HG03196 (cell line): ENCODE measurements at regions not wholly inside any gene's neighbourhood (a gene's known extent, or its start where the extent isn't known, plus 50 kb on each side); places are given as distances from the start of the nearest gene placed in this dataset.

Experiments
- ATAC-seq: cut with Tn5 transposase; IDR thresholded peaks from one replicate; pipeline ENCODE4 v1.9.1; 2021; ENCODE audit not compliant: unreplicated experiment

DNA sequence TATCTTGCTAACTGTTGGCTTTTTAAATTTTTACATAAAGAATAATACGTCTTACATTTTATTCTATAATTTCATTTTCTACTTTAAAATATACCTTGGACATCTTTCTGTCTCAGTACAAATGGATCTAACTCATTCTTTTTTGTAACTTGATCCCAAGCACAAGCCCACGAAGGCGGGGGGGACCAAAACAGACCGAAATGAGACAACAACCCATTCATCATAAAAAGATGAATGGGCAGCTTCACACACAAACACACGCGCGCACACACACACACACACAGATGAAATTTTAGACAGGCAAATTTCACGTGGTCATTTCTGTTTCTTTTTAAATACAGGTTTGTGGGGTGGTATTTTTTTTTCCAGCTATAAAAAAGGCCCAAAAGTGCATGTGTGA lies 271.3 kb upstream of the TOPAZ1 start:
- no peak for ATAC-seq

GRCh38 chr3:43970920-43971319 lies 270.8 kb upstream of the TOPAZ1 start:
- ATAC-seq: no peak

DNA sequence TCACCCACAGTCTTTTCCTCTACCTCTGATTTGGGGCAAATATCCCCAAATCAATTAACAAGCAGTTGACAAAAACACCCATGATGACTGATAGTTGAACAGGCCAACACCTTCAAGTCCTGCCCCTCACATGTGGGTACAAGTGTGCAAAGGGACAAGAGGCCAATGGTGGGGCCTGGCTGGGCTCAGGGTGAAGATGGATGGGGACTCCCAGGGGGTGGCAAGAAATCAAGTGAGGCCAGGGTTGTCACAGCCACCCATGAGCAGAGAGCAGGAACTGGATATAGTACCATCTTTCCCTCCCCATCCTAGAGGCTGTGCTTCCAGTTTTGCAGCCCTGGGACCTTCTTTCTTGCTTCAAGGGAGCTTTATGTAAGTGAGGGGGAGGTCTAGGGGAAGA lies 270.2 kb upstream of the TOPAZ1 start:
- ATAC-seq: no peak

DNA sequence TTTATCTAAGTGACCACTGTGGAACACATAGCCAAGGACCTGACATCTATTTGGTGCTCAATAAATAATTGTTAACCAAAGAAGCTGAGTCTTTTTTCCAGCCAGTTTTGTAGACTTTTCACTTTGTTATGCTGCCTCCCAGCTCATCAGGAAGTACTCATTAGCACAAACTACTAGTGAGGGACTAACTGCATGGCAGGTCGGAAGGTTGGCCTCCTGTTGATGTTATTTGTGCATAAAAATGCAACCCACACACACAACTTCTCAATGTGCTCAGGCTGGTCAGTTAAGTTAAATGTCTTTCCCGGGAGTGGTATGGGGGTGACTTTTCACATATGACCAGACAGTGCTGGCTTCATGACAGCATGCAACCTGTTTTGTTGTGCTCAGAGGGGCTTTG lies 263.0 kb upstream of the TOPAZ1 start:
- no peak for ATAC-seq

GRCh38 chr3:43979645-43980044 lies 262.0 kb upstream of the TOPAZ1 start:
- no peak for ATAC-seq

DNA sequence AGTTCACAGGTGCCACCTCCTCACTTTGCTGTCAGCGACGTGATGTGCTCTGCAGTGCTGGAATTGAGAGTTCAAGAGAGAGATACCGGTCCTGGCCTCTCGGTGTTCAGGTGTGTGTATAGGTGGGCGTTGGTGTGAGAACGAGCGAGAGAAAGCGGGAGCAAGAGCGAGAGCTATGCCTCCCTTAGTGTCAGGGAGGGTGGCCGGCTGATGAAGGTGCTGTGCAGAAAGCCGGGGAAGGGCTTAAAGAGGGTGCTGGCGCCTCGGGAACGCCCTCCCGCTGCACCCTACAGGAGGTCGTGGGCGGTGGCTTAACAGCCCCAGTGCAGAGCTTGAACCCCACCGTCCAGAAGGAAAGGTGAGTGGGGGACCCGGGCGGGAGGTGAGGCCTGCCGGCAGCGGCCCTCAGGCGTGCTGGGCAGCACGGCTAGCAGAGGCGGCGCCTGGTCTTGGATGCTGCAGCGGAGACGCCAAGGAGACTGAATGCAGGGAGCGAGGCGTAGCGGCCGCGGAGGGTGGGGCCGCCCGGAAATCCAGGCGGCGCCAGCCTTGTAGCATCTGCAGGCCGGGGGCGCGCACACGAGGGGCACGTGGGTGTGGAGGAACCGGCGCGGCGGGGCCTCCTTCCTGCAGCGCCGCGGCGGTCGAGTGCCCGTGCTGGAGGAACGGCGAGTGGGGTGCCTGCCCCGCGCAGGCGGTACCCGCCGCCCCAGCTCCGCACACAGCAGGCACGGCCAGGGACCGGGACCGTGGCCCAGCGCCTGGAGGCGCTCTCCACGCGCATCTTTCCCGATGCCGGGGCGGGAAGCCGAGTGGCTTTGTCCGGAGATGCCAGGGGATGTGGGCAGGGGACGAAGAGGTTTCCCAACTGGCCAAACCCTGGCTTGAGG lies 246.8 kb upstream of the TOPAZ1 start:
- no peak for ATAC-seq

GRCh38 chr3:43995547-43996378 lies 245.9 kb upstream of the TOPAZ1 start:
- ATAC-seq: no peak

- no peak for ATAC-seq
Observed at GRCh38 chr3:43996379-43997301, 245.0 kb upstream of the TOPAZ1 start.

- ATAC-seq: no peak
Observed at GRCh38 chr3:43997316-43997715, 244.4 kb upstream of the TOPAZ1 start.

GRCh38 chr3:43997788-43998369 lies 243.8 kb upstream of the TOPAZ1 start:
- ATAC-seq: no peak

DNA sequence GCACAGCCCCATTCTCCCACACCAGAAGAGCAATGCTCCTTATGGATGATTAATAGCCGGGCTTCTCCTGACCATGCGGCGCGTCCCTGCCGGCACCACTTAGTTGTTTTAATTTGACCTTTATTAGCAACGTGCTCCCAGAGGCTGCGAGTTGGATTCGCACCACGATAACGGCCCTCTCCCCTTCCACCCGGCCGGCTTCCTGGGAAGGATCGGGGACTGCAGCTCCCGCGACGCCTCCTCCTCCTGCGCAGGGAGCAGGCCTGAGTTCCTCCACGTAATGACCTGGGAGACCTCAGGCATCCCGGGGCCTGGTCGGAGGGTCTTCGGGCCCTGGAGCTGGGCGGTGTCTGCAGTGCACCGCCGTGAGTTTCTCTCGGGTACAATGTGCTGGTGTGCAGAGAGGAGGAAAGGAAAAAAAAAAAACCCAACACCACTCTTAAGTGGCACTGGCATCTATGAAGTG lies 243.3 kb upstream of the TOPAZ1 start:
- no peak for ATAC-seq

DNA sequence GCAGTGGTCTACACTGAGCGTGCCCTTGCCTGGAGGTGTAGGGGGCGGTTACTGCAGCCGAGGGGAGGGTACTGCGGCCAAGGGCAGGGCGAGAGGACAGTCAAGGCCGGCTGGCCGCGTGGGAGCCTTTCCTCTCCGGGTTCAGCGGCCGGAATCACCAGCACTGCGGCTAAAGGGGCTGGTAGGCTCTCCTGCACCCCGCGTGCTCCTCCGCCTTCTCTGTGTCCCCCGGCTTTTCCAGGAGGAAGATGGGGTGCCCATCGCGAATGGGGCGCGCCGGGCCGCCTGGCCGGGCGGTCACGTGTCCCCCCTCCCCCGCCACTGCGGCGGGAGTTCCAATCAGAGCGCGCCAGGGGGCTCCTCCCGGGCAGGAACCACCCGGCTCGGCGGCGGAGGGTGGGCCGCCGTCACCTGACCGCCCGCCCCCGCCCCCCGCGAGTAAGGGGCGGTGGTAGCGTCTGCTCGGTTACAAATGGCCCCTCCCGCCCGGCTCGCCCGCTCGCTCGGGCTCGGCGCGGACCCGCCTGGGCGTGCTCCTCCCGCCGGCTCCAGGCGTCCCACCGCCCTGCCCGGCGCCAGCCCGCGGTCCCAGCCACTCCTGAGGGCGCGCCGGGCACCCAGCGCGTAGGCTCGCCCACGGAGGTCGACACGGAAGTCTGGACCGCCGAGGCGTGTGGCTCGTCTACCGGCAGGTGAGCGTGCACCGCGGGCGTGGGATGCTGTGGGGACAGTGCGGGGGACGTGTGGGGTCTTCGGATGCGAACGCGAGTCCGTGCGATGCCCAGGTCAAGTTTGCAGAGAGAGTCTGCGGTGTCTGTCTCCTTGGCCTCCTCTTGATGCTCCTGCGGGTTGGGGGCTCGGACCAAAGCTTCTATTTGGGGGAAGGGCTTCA lies 242.6 kb upstream of the TOPAZ1 start:
- ATAC-seq: no peak

- no peak for ATAC-seq
Observed at GRCh38 chr3:43999728-44000319, 241.9 kb upstream of the TOPAZ1 start.

DNA sequence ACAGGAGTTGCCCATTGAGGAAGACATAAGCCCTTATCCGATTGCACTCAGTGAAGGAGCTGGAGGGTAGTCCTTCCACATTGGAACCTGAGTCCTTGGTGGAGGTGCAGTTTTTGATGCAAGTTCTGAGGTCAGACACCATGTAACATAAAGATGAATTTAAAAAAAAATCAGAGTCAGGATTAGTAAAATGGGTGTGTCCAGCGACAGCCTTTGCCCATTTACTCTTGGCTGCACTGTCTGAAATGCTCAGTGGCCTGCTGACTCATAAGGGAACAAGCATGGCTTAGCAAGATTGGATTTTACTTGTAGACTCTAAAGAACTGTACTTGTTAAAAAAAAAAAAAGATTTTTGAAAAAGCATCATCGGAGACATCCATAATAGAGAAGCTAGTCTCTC lies 241.1 kb upstream of the TOPAZ1 start:
- no peak for ATAC-seq

- ATAC-seq: no peak
Observed at GRCh38 chr3:44001072-44001471, 240.6 kb upstream of the TOPAZ1 start.

- no peak for ATAC-seq
Observed at GRCh38 chr3:44003801-44004200, 237.9 kb upstream of the TOPAZ1 start.

- ATAC-seq: no peak
Observed at GRCh38 chr3:44011680-44012079, 230.0 kb upstream of the TOPAZ1 start.

DNA sequence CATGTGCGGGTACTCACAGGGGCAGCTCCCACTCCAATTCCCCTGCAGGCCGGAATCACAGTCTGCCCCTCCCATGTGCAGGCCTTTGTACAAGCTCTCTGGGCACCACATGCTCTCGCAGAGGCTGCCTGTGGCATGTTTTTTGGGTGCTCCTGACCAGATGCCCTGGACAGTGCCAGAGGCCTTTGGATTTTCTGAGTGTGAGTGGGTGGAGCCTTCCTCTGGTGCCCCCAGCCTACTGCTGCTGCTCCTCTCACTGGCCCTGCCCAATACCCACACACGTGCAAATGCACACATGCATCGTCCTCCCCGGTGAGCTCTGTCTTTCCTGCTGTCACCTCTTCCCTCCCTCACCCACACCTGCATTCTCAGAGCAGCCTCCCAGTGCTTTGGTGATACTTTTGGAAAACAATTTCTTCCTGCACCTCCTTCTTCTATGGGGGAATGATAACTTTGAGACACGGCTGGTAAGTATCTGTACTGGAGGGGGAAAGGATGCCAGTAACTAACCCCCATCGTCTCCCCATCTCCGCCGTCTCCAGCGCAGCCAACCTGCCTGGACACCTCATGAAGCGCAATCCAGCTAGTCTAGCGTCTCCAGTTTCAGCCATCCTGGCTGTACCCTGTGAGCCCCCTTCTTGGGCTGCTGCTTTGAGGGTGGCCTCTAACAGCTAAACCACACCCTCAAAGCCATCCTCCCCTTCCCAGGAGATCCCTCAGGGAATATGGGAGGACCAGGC lies 229.4 kb upstream of the TOPAZ1 start:
- no peak for ATAC-seq

GRCh38 chr3:44013967-44014366 lies 227.7 kb upstream of the TOPAZ1 start:
- no peak for ATAC-seq
